ENCODE measurements at regions not wholly inside any gene's neighbourhood (a gene's known extent, or its start where the extent isn't known, plus 50 kb on each side); places are given as distances from the start of the nearest gene placed in this dataset.

DNA sequence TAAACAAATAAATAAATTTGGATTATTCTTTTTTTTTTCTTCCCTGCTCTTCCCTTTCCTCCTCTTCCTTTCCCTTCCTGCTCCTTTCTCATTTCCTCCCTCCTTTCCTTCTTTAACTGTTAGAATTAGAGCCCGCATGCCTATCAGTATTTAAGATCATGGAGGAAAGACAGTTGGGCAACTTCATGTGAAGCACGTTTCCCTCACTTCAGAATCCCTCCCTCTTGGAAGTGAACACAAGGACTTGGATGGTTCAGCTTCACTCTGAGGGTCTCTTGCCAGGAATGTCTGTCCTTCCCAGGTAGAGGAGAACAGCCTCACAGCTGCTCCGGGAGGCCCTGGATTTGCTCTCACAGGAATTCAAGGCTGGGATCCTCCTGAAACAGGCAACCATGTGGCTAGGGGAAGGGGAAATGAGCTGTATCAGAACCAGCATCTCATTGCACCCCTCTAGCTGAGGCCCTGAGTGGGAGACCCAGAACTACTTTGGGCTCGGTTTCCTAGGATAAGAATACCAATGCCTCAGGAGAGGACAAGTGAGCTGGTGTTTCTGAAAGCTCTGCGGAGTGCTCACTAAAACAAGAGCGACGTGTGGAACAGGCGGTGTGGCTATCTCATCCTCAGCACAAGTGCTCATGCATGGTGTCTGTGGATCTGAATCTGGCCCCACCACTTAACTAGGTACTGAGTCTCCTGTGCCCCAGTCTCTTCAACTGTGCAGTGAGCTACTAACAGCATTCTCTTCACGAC is 230.5 kb downstream of the MYCN start:
- intact Hi-C loops (cut with DNase I) = no loop called here
- WGBS, 2 donors = 82 to 87% methylated on average over 9 of the region's 9 CpGs

GRCh38 chr2:16169381-16169960 is 229.1 kb downstream of the MYCN start:
- Histone ChIP-seq H3K4me3 (replicated peaks in 1 of 3) (no peak overlapping the region), H3K27me3 (no peaks in the 10 kb centered on the region), H3K4me1 (no peaks in the 10 kb centered on the region), H3K27ac (no peak overlapping the region), H3K9me3 (no peaks in the 10 kb centered on the region), H3K36me3 (no peaks in the 10 kb centered on the region)
- TF ChIP-seq POLR2A (IDR thresholded peaks at IDR 0.05) = no peak
- TF ChIP-seq CTCF (IDR thresholded peaks at IDR 0.05) = no peak
- WGBS, 2 donors = 91 to 92% methylated on average over 8 of the region's 8 CpGs
- no peak for DNase-seq
- intact Hi-C loops (cut with DNase I) = no loop called here

More for the DNA sequence above, 230.5 kb downstream of the MYCN start:
- no peak for DNase-seq
- no peaks in the 10 kb centered on the region for H3K27me3 ChIP-seq
- no peaks in the 10 kb centered on the region for H3K36me3 ChIP-seq
- TF ChIP-seq POLR2A (IDR thresholded peaks at IDR 0.05) (no peak), CTCF (IDR thresholded peaks at IDR 0.05) (no peak)
- no peak overlapping the region for H3K27ac ChIP-seq
- H3K4me1 ChIP-seq = no peaks in the 10 kb centered on the region
- no peaks in the 10 kb centered on the region for H3K9me3 ChIP-seq
- no peak overlapping the region for H3K4me3 ChIP-seq (replicated peaks in 1 of 3)

GRCh38 chr2:16168506-16169264 is 228.3 kb downstream of the MYCN start:
- intact Hi-C loops (cut with DNase I) = no loop called here
- no peaks in the 10 kb centered on the region for H3K9me3 ChIP-seq
- no peak for TF ChIP-seq CTCF (IDR thresholded peaks at IDR 0.05)
- TF ChIP-seq POLR2A (IDR thresholded peaks at IDR 0.05) = no peak
- no peak overlapping the region for H3K4me3 ChIP-seq (replicated peaks in 1 of 3)
- H3K36me3 ChIP-seq = no peaks in the 10 kb centered on the region
- no peaks in the 10 kb centered on the region for H3K27me3 ChIP-seq
- no peak overlapping the region for H3K27ac ChIP-seq
- WGBS, 2 donors = 81 to 84% methylated on average over 24 of the region's 24 CpGs
- H3K4me1 ChIP-seq = no peaks in the 10 kb centered on the region
- DNase-seq = no peak

- no peaks in the 10 kb centered on the region for H3K27me3 ChIP-seq
- intact Hi-C loops (cut with DNase I) = no loop called here
Measured at GRCh38 chr2:16167870-16168426, 227.6 kb downstream of the MYCN start.

More at GRCh38 chr2:16167870-16168426, 227.6 kb downstream of the MYCN start:
- DNase-seq = no peak
- no peak overlapping the region for H3K27ac ChIP-seq
- no peak overlapping the region for H3K4me3 ChIP-seq (replicated peaks in 1 of 3)
- H3K9me3 ChIP-seq = no peaks in the 10 kb centered on the region
- H3K4me1 ChIP-seq = no peaks in the 10 kb centered on the region
- H3K36me3 ChIP-seq = no peaks in the 10 kb centered on the region
- WGBS, 2 donors = 89 to 90% methylated on average over 7 of the region's 7 CpGs
- TF ChIP-seq POLR2A (IDR thresholded peaks at IDR 0.05) (no peak), CTCF (IDR thresholded peaks at IDR 0.05) (no peak)

Measured in thyroid gland (tissue), 4 donors.